NCI-H69 (cell line): ENCODE measurements at regions not wholly inside any gene's neighbourhood (a gene's known extent, or its start where the extent isn't known, plus 50 kb on each side); places are given as distances from the start of the nearest gene placed in this dataset.
"Not testable (repeated sequence)": the region's sequence is repeated elsewhere in the genome, so short reads cannot be mapped to it uniquely, and the experiment has no call there.

Source experiments
- DNase-seq: peaks from one replicate; lab custom pipeline; 2025; lab: John Stamatoyannopoulos, UW

DNA sequence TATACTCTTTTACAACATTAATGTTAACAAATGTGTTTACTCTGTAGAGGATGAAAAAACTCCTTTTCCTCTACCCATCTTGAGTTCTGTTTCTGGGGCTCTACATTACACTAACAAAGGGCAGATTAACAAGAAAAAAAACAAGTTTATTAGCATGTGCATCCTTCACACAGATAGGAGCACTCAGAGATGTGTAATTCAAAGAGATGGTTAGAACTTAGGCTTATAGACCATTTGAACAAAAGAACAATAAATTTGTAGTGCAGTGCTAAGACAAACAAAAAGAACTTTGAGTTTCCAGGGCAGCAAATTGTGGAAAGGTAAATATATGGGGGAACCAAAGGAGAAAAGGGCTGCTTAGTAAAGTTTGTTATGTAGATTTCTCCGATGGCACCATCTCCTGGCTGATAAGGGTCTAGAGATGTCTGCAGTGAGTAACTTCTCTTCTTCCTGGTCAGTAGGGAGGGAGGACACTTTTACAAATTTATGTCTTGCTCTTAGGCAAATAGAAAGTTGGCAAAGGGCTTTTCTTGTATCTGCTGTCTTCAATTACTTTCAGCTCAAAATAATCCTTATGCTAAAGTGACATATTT is 1249.9 kb upstream of the TENM3 start:
- peak; percentile 5 for DNase-seq

DNA sequence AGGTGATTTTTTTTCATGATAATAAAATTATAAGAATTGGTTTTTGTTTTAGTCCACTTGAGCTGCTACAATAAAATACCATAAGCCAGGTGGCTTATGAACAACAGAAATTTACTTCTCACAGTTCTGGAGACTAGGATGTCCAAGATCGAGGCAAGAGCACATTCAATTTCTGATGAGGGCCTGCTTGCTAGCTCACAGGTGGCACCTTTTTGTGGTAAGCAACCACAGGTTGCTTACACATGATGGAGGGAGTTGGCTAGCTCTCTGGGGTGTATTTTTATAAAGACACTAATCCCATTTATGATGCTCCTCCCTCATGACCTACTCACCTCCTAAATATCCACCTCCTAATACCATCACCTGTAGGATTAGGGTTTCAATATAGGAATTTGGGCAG is 1248.5 kb upstream of the TENM3 start:
- DNase-seq, result no peak

DNA sequence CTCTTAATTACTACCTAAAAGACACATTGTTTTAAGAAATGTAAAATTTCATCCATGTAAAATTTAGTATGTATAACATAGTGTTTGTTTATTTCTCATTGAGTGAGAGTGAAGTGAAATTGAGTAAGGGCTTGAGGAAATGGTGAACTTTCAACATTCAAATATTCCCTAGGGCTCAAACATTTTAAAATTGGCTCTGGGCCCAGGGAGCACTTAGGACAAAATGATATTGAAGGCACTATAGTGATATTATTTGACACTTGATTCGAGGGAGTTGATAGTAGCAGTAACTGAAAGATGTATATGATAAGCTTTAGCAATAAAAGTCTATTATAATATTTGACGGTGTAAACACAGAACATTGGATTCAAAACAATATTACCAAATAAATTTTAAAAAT is 1244.0 kb upstream of the TENM3 start:
- DNase-seq, result peak; percentile 81

DNA sequence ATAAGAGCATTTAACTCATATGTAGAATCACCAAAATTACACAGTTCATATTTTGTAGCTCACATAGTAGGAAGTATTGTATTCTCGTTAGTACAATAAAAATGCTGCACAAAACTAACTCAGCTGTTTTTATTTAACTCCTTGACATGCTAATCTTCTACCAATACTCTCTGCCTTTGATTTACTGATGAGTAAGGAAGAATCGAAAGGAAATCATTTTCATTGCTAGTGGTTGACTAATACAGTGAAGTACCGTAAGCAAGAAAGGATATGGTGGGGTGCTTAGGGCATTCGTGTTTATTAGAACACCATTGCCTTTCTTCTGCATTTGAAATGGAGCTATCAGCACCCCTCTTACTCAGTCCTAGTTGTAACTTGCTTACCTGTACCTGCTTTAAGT is 1239.1 kb upstream of the TENM3 start:
- DNase-seq, result no peak

DNA sequence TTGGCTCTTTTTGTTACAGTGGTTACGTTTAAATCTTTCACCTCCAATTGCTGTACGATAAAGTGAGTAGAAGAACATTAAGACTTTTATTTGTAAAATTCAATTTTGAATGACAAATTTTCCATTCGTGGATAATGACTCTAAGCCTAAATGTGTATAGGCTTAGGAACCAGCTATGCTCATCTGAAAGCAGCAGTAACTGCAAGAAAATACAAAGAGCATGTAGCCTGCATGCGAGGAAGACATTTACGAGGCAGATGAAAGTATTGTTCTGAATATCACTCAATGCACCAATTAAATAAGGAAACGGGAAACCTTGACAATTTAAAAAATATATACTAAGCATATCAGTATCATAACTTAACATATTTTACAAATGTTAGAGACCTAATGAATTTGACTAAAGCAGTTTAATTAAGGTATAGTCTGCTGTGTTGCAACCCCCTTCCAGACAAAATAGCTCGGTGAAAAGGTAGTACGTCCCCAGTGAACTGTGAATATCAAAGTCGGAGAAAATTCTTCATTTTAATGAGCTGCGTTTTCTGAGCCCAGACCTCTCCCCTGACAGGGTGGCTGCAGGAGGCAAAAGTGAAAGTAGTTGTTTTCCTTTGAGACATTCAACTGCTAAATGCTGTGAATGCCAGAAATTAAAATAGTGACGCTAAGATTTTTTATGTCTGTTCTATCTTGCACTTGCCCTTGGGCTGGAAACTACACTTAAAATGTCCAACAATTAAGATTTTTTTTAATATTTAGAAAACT is 1236.5 kb upstream of the TENM3 start:
- no peak for DNase-seq

DNA sequence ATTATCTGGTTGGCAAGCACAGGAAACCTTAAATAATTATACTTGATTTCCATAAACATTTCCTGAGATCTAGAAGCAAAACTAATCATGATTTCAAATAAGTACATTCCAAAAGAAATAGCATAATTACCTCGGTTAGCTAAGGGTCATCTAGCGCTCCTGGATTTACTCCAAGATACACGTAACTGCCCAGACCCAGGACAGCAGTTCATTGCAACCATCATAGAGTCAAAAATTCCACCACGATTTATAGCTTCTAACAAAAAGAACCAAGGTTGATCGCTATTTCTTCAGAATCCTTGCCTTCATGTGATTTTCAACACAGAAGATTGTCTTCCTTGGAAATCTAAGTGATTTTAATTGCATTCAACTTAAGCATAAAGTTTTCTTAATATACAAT is 1235.5 kb upstream of the TENM3 start:
- DNase-seq, result peak; percentile 4

DNA sequence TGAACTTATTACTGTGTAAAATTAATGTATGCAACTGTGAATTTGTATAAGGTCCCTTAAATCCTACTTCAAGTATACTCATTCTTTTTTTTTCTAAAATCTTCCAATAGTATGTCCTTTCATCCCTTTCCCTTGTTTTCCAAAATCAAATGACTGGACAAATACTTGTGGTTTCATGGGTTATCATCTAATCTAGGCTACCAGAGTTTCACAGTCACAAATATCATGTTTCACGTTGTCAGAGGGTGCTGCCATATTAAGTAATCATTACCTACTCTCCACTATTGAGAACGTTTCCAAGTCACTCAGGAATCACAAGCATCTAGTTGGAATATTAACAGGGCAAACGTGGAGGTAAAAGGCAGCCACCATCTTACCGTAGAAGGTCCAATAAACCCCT is 1235.0 kb upstream of the TENM3 start:
- no peak for DNase-seq

DNA sequence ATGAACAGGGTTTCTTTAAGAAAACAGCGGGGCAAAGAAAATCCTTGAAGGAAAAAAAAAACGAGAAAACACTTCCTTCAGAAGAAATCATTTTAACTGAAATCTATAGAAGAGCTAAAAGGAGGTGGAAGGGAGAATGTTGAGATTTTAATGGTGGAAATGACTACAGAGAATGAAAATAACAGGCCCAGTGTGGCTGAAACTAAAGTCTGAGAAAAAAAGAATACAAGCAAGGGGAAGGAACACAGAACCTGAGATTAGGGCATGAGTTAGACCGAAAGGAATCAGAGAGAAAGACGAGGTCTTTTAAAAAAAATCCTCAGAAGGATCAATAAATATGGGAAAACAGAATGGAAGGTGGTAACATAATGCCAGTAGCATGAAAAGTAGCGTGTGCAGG is 1230.0 kb upstream of the TENM3 start:
- no peak for DNase-seq

DNA sequence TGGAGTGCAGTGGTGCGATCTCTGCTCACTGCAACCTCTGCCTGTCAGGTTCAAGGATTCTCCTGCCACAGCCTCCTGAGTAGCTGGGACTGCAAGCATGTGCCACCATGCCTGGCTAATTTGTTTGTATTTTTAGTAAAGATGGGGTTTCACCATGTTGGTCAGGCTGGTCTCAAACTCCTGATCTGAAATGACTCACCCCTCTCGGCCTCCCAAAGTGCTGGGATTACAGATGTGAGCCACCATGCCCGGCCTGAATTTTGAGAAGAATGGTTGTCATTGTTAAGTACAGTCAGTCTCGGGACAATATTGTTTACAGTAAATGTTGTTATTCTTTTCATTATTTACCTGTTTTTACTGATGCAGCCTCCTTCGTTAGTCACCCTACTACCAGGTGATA is 1226.2 kb upstream of the TENM3 start:
- DNase-seq, result no peak

DNA sequence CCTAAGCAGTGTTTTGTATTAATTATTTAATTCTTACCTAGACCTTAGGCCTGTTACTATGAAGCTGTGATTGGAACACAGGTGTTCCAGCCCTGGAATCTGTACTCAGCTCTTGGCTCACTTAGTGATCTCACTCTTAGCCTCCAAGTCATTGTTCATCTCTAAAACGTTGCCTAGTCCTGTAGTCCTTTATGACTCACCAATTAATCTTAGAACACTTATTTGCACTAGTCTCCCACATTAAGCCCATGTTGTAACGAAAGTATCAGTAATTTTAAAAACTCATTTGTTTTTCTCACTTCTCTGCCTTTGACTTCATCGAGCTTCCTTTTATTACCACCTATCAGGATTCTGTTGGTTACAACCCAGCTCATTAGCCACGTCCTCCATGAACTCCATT is 1224.7 kb upstream of the TENM3 start:
- no peak for DNase-seq

DNA sequence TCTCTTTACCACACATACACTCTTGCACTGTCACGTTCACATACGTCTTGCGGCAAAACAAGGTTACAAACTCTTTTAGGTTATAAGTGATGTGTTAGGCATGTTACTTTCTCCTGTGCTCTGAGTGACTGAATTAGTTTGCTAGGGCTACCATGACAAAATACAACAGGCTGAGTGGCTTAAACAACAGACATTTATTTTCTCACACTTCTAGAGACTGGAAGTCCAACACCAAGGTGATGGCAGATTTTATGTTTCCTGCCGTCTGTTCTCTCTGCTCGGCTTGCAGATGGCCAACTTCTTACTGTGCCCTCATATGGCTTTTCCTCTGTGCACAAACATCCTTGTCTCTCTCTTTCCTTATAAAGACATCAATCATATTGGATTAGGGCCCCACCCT is 1224.3 kb upstream of the TENM3 start:
- peak; percentile 27 for DNase-seq

DNA sequence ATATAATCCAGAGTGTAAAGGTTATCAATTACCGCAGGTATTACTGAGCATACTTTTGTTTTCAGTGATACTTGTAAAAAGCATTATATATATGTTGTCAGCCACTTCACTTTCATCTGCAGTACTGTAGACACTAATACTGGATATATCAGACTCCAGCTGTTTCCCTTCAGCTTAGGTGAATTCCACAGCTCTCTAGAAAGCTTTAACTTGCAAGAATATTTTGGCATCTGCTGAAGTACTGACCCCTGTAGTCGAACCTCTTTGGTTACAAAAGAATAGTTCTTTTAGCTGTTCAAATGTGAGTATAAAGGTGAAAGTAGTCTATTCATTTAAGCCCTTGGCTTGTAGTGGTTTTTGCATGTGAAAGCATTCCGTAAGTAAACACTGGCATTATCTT is 1222.7 kb upstream of the TENM3 start:
- DNase-seq, result no peak

DNA sequence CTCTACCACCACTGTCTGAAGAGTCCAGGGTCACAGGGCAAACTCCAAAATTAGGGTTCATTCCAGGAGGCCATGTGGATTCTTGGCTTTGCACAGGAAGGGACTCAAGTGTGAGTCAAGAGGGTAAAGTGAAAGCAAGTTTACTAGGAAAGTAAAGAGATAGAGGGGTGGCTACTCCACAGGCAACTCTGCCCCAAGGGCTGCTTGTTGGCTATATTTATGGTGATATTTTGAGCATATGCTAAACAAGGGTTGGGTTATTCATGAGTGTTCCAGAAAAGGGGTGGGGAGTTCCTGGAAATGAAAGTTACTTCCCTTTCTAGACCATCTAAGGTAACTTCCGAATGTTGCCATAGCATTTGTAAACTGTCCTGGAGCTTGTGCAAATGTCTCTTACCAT is 1222.0 kb upstream of the TENM3 start:
- DNase-seq, result no peak

DNA sequence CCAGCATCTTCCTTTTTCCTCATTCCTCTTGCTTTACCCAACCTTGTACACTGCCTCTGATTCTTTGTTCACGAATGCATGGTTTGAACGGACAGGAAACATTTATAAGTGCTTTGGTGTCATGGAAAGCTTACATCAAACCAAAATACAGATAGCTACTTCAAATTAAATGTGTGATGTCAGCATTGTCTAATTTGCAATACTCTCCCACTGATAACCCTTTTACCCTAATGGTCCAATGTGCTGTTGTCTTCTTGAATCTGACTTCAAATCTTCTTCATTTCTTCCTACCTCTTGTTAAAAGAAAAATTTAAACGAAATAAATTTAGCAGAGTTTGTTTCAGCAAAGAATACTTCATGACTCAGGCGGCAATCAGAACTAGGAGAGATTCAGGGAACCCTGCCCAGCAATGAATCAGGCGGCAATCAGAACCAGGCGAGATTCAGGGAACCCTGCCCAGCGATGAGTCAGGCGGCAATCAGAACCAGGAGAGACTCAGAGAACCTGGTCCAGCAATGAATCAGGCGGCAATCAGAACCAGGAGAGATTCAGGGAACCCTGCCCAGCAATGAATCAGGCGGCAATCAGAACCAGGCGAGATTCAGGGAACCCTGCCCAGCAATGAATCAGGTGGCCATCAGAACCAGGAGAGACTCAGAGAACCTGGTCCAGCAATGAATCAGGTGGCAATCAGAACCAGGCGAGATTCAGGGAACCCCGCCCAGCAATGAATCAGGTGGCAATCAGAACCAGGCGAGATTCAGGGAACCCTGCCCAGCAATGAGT is 1212.9 kb upstream of the TENM3 start:
- not testable (repeated sequence) for DNase-seq

DNA sequence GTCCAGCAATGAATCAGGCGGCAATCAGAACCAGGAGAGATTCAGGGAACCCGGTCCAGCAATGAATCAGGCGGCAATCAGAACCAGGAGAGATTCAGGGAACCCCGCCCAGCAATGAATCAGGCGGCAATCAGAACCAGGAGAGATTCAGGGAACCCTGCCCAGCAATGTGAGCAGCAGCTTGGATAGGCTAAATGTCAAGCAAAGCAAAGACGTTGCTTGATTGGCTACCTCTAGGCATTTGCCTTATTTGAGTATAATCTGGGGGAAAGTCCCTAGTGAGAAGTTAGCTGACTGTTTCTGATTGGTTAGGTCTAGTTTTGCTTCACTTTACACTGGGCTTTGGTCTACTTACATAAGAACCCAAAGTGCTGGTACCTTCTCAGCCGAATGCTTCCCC is 1212.2 kb upstream of the TENM3 start:
- no peak for DNase-seq

DNA sequence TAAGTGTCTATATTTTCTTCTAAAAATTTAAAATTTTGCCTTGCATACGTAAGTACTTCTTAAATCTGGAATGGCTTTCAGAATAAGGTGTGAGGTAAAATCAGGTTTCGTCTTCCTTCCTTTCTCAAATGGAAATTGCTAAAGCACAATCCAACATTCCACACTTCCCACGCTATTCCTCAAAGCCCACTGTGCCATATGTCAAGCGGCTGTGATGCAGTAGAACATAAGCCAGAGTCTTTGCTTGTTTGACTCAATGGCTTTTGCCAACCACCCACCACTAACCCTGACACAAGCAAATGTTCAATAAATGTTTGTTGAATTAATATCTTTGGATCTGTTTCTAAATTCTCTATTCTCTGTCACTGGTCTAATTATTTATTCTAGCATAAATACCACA is 1199.7 kb upstream of the TENM3 start:
- DNase-seq, result no peak

DNA sequence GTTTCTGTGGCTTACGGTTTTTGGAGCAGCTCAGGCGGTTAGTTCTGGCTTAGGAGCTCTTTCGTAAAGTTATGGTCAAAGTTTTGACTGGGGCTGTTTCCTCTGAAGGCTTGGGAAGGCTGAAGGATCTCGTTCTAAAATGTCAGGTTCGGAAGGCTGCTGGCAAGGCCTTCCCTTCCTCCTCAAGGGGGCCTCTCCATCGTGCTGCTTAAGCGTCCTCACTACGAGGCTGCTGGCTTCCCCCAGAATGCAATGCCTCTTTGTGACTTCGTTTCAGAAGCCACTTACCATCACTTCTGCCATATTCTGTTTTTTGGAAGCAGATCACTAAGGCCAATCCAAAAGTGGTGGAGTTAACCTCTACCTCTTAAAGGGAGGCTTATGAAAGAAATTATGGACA is 1196.4 kb upstream of the TENM3 start:
- DNase-seq, result no peak

DNA sequence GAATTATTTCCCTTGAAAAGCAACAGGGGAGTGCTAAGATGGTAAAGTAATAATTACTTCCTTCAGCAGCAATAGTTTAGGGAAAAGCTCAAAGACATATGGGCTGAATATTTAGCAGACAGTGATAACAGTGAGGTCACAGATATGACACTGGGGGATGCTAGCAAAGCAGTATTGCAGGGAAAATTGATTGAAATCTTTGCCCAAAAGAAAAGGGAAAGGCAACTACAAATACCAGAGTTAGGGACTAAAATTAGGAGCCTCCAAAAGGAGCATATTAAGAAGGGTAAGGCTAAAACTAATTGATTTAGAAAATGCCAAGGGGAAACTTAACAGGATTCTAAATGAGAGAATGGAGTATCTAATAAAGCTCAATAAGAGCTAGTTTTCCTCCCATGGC is 1191.3 kb upstream of the TENM3 start:
- DNase-seq, result no peak

DNA sequence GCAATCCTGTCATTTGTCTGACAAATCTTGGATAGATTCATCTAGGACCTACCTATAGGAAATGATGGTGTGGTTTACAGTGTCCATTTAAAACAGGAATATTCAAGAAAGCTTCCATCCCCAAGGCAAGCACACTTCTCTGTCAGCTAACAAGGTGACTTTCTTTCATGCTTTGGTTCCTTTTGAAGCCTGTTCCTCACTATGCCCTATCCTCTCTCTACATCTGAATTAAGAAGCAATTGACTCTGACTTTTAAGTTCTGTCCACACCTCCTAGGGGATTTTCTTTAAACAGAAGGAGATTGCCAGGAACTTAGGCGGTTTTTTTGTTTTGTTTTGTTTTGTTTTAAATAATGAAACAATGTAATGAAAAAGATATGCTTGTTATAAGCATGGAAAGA is 1181.4 kb upstream of the TENM3 start:
- DNase-seq, result no peak

DNA sequence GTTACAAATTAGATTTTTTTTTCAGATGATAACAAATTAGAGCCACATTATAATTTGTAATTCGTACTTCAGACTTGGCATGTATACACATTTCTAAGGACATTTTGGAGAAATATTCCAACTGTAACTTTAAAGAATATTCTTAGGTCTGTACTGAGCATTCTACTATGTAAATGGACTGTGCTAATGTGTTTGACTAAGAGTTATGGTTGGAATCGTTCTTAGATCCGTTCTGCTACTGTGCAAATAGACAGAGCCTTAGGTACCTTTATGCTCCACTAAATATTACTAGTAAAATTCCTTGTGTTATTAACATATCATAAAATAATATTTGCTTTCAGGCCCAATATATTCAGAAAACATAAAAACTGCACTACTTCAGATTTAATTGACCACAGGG is 1180.0 kb upstream of the TENM3 start:
- DNase-seq, result peak; percentile 32

DNA sequence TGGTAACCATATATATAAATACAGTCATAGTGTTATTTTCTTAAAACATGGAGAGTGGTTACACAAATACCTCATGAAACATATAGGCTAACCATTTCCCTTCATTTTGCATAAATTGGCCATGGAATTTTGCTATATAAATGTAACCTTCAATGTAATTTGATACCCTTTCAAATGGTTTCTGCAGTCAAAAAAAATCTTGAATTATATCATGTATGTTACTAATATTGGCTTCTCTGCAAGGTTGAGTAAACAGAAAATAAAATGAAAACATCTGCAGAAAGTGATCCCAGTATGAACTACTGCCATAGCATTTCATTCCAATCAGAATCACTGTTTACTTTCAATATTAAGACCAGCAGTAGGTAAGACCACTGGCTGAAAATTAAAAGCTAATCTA is 1165.9 kb upstream of the TENM3 start:
- DNase-seq, result peak; percentile 76

DNA sequence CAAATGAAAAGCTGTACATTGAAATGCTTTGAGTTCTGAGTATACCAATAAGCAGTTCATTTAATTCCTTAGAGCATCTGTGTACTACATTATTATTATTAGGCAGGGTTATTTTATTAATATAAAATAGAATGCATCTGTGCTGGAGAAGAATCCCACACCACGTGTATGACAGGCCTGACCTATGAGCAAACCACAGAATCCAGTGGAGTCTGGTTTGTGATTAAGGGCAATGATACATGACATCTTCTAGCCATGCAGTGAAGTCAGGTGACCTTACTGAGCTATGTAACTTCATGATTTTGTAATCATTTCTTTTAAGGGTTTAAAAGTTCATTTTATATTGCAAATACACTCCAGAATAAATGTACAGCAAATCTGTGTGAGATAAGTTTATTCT is 1165.0 kb upstream of the TENM3 start:
- peak; percentile 36 for DNase-seq

DNA sequence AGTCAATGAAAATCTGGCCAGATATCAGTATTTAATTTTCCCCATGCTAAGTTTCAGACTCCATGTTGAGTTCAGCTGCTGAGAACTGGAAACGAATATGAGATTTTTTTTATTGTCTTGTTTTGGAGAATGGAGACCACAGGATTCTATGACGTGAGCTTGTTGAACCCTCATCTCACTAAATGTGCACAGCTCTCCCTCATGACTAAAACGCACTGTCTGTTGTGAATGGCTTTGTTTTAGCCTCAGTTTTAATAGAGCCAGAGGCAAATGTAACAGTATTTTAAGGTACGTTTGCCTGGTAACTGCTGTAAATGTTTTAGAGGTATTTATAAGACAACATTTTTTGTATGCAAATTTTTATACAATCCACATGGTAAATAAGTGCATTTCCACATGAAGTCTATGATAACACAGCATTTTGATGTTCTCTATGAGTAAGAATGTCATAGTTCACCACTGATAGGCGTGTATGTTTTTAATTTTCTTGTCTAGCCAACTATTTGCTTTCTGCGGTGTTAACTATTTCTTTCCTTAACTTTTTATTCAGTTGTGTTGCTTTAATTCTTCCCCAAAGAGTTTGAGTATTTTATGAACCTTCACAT is 1159.3 kb upstream of the TENM3 start:
- DNase-seq, result no peak
